B cell (primary cell): ENCODE measurements at regions not wholly inside any gene's neighbourhood (a gene's known extent, or its start where the extent isn't known, plus 50 kb on each side); places are given as distances from the start of the nearest gene placed in this dataset.
A peak's percentile ranks its signal among the peaks of the same experiment; 100 is the strongest.

Source experiments
- ATAC-seq: fragments of 200-7000 bp; cut with Tn5 transposase; one replicate; pipeline ENCODE4 v1.10.0; 2021; ENCODE audit warnings: low read depth, mild to moderate bottlenecking, moderate number of reproducible peaks, moderate library complexity
- CTCF ChIA-PET: fragments of 350-600 bp; sonication (Branson Sonifier 250); formaldehyde crosslinking; loops from one replicate; lab custom pipeline; 2021; ENCODE audit warnings: antibody characterized with exemption, inconsistent platforms; lab: Charles Lee
- POLR2A ChIA-PET: fragments of 350-600 bp; sonication (Branson Sonifier 250); formaldehyde crosslinking; loops from one replicate; lab custom pipeline; 2021; ENCODE audit warnings: antibody characterized with exemption; lab: Charles Lee
- DNase-seq: peaks from one replicate; pipeline ENCODE4 v3.0.0; 2013
- H2AFZ ChIP-seq: 2 replicates; pipeline ENCODE4 v1.6.1; 2012; ENCODE audit warnings: mild to moderate bottlenecking, low read depth, low read length; ENCODE audit not compliant: insufficient read depth, poor library complexity, severe bottlenecking
- H3K27ac ChIP-seq, 2 donors: 1 replicate in 1 of 2; 2 replicates in 1 of 2; pipeline ENCODE4 v1.5.1; 2012 to 2013; ENCODE audit warnings: low read length in 2 of 2, mild to moderate bottlenecking in 2 of 2, moderate library complexity in 1 of 2
- H3K27me3 ChIP-seq, 4 experiments: fragments of 200-600 bp in 1 of 4; sonication (generic) in 1 of 4; replicated peaks in 1 of 4; 1 replicate in 2 of 4; 2 replicates in 2 of 4; pipeline versions ENCODE4 v1.6.1 to v1.7.0; 2013 to 2016; ENCODE audit warnings: low read length in 3 of 4, mild to moderate bottlenecking in 2 of 4, mixed read lengths in 1 of 4, moderate library complexity in 1 of 4; ENCODE audit not compliant: insufficient read depth in 4 of 4, control insufficient read depth in 3 of 4; ENCODE audit errors: control extremely low read depth in 1 of 4
- H3K36me3 ChIP-seq, 2 experiments: replicated peaks in 1 of 2; 1 replicate in 1 of 2; 2 replicates in 1 of 2; pipeline versions ENCODE4 v1.6.1 to v1.7.1; 2013; ENCODE audit warnings: low read length in 1 of 2; ENCODE audit not compliant: insufficient read depth in 2 of 2, control insufficient read depth in 1 of 2; ENCODE audit errors: control extremely low read depth in 1 of 2, extremely low read depth in 1 of 2
- H3K4me1 ChIP-seq, 2 donors: fragments of 200-600 bp in 1 of 2; sonication (generic) in 1 of 2; 1 replicate in 1 of 2; 2 replicates in 1 of 2; pipeline versions ENCODE4 v1.5.1 to v1.6.1; 2013 to 2017; ENCODE audit warnings: low read length in 2 of 2; ENCODE audit not compliant: control insufficient read depth in 2 of 2, insufficient read depth in 2 of 2
- H3K4me2 ChIP-seq: replicated peaks from 2 replicates; pipeline ENCODE3; 2012; ENCODE audit warnings: mild to moderate bottlenecking, low read depth, low read length; ENCODE audit not compliant: poor library complexity, severe bottlenecking
- H3K4me3 ChIP-seq, 5 experiments: fragments of 200-600 bp in 1 of 5; sonication (generic) in 1 of 5; 1 replicate in 3 of 5; 2 replicates in 2 of 5; pipeline versions ENCODE4 v1.5.1 to v1.7.0; 2011 to 2016; ENCODE audit warnings: low read length in 4 of 5, mild to moderate bottlenecking in 4 of 5, low read depth in 2 of 5, control low read depth in 1 of 5, moderate library complexity in 1 of 5; ENCODE audit not compliant: insufficient read depth in 1 of 5; ENCODE audit errors: control extremely low read depth in 1 of 5, extremely low read depth in 1 of 5
- H3K79me2 ChIP-seq: fragments of 200-600 bp; sonication (generic); one replicate; pipeline ENCODE4 v1.6.0; 2016; ENCODE audit warnings: low read length; ENCODE audit not compliant: control insufficient read depth, insufficient read depth
- H3K9ac ChIP-seq: fragments of 200-600 bp; sonication (generic); 2 replicates; pipeline ENCODE4 v1.6.1; 2017; ENCODE audit warnings: mild to moderate bottlenecking, low read length, moderate library complexity
- H3K9me3 ChIP-seq, 3 donors: one replicate each; pipeline versions ENCODE4 v1.6.1 to v1.7.1; 2013; ENCODE audit warnings: low read length in 2 of 3; ENCODE audit not compliant: control insufficient read depth in 2 of 3, insufficient read depth in 1 of 3; ENCODE audit errors: control extremely low read depth in 1 of 3
- H4K20me1 ChIP-seq: 2 replicates; pipeline ENCODE4 v1.6.0; 2012; ENCODE audit warnings: mild to moderate bottlenecking, low read length; ENCODE audit not compliant: insufficient read depth, control insufficient read depth, poor library complexity, severe bottlenecking
- H3K27ac Mint-ChIP-seq: one replicate; pipeline ENCODE4 v1.8.0; 2021; ENCODE audit warnings: mixed read lengths
- H3K27me3 Mint-ChIP-seq: one replicate; pipeline ENCODE4 v1.8.0; 2021; ENCODE audit warnings: mixed read lengths
- H3K4me1 Mint-ChIP-seq: one replicate; pipeline ENCODE4 v1.8.0; 2021; ENCODE audit warnings: mixed read lengths
- H3K4me3 Mint-ChIP-seq: one replicate; pipeline ENCODE4 v1.8.0; 2021; ENCODE audit warnings: mixed read lengths
- H3K9me3 Mint-ChIP-seq: one replicate; pipeline ENCODE4 v1.8.0; 2022; ENCODE audit warnings: mixed read lengths; ENCODE audit not compliant: insufficient read depth
- CTCF ChIP-seq: fragments of 200-600 bp; IDR thresholded peaks from one replicate; pipeline ENCODE4 v1.8.0; 2022; ENCODE audit warnings: antibody characterized with exemption, mild to moderate bottlenecking
- EZH2 ChIP-seq: IDR thresholded peaks from 2 replicates; pipeline ENCODE4 v1.6.1; 2012; ENCODE audit warnings: borderline replicate concordance, low read depth, mild to moderate bottlenecking, moderate library complexity, low read length; ENCODE audit not compliant: insufficient read depth, poor library complexity, severe bottlenecking
- WGBS: methylation state at CpG from one replicate; pipeline ENCODE4 v1.1.5; 2013; ENCODE audit warnings: missing lambda C conversion rate; ENCODE audit not compliant: insufficient coverage; 5-methylcytosine and 5-hydroxymethylcytosine counted together
- intact Hi-C: fragments of 100-400 bp; cut with micrococcal nuclease; formaldehyde crosslinking; loops from one replicate; pipeline ENCODE4 v1.10.0; 2022

- DNase-seq: no peak
- Mint-ChIP-seq H3K27me3 (no peaks in the 10 kb centered on the region), H3K4me1 (peaks cover 8% of the 10 kb centered on the region), H3K9me3 (no peaks in the 10 kb centered on the region), H3K4me3 (no peak overlapping the region), H3K27ac (no peak overlapping the region)
- Histone ChIP-seq H3K79me2 (no peaks in the 10 kb centered on the region), H4K20me1 (no peaks in the 10 kb centered on the region), H3K9ac (no peak overlapping the region), H3K27me3 (peaks cover 0 to 6% (median 2%) of the 10 kb centered on the region in 4 experiments), H3K36me3 (no peaks in the 10 kb centered on the region), H3K27ac (no peak overlapping the region), H3K4me3 (no peak overlapping the region), H3K9me3 (no peaks in the 10 kb centered on the region), H3K4me2 (no peak overlapping the region), H2AFZ (peak overlapping the region; percentile 39), H3K4me1 (peaks cover 2 to 5% of the 10 kb centered on the region in 2 donors)
- WGBS: no CpG with 5 or more reads among the region's 5 CpGs
- ChIA-PET POLR2A (no interaction called here), CTCF (interaction anchor here (0.5 to 1.3 kb wide), 4 partner anchors 9 to 702 kb away, joined by 3 to 6 read pairs (median 4); no protein-coding TSS in a partner anchor)
- ATAC-seq: no peak
- no peak for TF ChIP-seq EZH2
- TF ChIP-seq CTCF: no peak
- intact Hi-C loops: loop anchor here (2.0 kb wide), 1 partner anchor 700 kb away; no protein-coding TSS in a partner anchor
These were observed 309.1 kb downstream of the TUSC7 start for GRCh38 chr3:117018655-117019054.

GRCh38 chr3:117019082-117019713 lies 309.6 kb downstream of the TUSC7 start:
- Mint-ChIP-seq H3K4me3 (no peak overlapping the region), H3K4me1 (peaks cover 8% of the 10 kb centered on the region), H3K9me3 (no peaks in the 10 kb centered on the region), H3K27ac (no peak overlapping the region), H3K27me3 (no peaks in the 10 kb centered on the region)
- peak overlapping the region; percentile 39 for H2AFZ ChIP-seq
- no peak overlapping the region for H3K27ac ChIP-seq
- CTCF ChIA-PET: interaction anchor here (0.5 to 1.3 kb wide), 4 partner anchors 10 to 702 kb away, joined by 3 to 6 read pairs (median 4); no protein-coding TSS in a partner anchor
- no peaks in the 10 kb centered on the region for H3K79me2 ChIP-seq
- no peak overlapping the region for H3K4me3 ChIP-seq
- H3K36me3 ChIP-seq: no peaks in the 10 kb centered on the region
- no peaks in the 10 kb centered on the region for H4K20me1 ChIP-seq
- TF ChIP-seq CTCF: peak; percentile 69
- TF ChIP-seq EZH2: no peak
- H3K9ac ChIP-seq: no peak overlapping the region
- H3K27me3 ChIP-seq: peaks cover 0 to 6% (median 2%) of the 10 kb centered on the region in 4 experiments
- POLR2A ChIA-PET: no interaction called here
- peak overlapping the region; percentile 22 for H3K4me2 ChIP-seq
- peaks cover 2 to 5% of the 10 kb centered on the region in 2 donors for H3K4me1 ChIP-seq
- no peaks in the 10 kb centered on the region for H3K9me3 ChIP-seq
- intact Hi-C loops: loop anchor here (2.0 kb wide), 1 partner anchor 700 kb away; no protein-coding TSS in a partner anchor
- peak; percentile 53 for DNase-seq
- WGBS: 0% methylated on average over 2 of the region's 7 CpGs
- ATAC-seq: peak; percentile 33
